Epithelial cell of proximal tubule (primary cell): ENCODE measurements at regions not wholly inside any gene's neighbourhood (a gene's known extent, or its start where the extent isn't known, plus 50 kb on each side); places are given as distances from the start of the nearest gene placed in this dataset.

ENCODE experiments used
- DNase-seq: peaks from one replicate; pipeline ENCODE4 v3.0.0-alpha.2; 2011; ENCODE audit warnings: low read depth
- H3K4me3 ChIP-seq: 2 replicates; pipeline ENCODE4 v1.5.1; 2011; ENCODE audit warnings: low read depth, mild to moderate bottlenecking, low read length
- CTCF ChIP-seq: conservative IDR thresholded peaks from 2 replicates; pipeline ENCODE4 v1.5.1; 2012; ENCODE audit warnings: low read depth, mild to moderate bottlenecking, low read length

DNA sequence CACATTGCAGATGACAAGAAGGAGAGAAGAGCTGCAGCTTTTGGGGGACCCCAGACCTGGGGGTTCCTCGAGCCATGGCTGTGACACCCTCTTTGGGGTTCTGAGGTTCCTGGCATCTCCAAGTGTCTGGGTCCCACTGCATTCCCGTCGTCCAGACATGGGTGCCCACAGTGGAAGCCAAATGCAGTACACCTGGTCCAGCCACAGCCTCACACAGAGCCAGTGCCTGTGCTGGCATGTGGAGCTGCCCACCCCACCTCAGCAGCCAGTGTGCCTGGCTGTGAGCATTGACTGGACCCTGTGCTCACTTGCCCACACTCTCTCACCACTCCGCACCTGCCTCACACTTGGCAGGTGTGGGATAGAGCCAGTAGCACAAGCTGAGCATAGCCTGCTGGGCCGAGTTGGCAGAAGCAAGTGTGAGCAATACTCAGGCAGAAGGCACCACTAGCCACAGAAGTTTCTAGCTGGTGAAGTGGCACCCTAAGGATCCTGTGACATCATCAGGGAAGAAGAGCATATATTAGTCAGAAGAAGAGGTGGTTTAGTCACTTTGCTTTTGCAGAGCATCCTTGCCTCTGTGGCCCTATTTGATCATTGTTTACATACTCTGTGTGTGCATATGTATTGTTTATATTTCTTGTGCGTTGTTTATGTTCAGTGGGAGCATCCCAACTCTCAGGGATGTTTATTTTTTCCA lies 65.0 kb upstream of the MAGEB2 start:
- no peak overlapping the region for H3K4me3 ChIP-seq
- DNase-seq: no peak
- no peak for TF ChIP-seq CTCF

GRCh38 chrX:30151964-30152363 lies 63.4 kb upstream of the MAGEB2 start:
- H3K4me3 ChIP-seq: no peak overlapping the region
- DNase-seq: no peak
- no peak for TF ChIP-seq CTCF

DNA sequence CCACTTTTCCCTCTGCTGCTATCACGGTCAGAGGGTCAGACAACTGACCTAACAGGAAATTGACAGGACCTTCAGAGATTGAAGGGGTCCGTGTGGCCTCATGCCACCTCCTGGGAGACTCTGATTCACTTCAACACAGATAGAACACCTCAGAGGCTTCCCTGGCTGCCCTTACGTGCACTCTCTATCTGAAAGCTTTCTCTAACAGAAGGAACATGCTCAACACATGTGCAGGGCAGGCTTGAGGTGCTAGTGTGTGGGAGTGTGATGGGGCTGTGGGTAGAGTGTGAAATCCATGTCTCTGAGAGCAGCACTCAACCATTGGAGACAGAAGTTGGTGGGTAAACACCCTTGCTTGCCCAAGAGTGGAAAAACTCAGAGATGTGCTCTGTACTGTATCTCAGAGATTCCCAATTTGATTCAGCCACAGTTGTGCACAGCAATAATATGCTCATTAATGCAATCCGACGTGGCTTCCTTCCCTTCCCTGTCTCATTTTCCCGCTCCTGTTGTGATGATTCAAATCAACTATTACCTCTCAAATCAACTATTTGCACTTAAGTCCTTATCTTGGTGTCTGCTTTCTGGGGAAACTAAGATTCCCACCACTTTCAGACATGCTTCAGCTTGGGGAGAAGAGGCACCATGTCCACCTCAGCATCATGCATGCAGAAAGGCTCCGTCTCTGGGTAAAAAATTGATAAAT lies 62.0 kb upstream of the MAGEB2 start:
- H3K4me3 ChIP-seq: no peak overlapping the region
- DNase-seq: no peak
- TF ChIP-seq CTCF: no peak

DNA sequence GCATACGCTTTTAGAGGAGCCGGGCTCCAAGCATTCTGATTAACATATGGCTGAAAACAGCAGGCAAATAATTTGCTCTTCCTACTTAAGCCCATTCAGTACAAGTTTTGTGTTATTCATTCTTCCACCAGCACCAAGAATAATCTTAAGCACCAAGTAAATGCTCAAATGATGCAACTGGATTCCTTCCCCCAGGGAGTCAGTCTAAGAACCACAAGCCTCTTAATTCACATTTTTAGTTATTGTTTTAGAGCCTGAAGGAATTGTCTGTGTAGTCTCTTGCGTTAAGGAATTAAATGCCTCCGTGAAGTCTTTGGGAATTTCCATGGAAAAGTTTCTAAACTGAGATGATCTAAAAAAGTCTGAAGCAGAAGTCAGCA lies 61.5 kb upstream of the MAGEB2 start:
- no peak overlapping the region for H3K4me3 ChIP-seq
- no peak for TF ChIP-seq CTCF
- DNase-seq: no peak

- no peak for DNase-seq
- no peak overlapping the region for H3K4me3 ChIP-seq
- TF ChIP-seq CTCF: no peak
Measured at GRCh38 chrX:30156009-30156408, 59.4 kb upstream of the MAGEB2 start.

DNA sequence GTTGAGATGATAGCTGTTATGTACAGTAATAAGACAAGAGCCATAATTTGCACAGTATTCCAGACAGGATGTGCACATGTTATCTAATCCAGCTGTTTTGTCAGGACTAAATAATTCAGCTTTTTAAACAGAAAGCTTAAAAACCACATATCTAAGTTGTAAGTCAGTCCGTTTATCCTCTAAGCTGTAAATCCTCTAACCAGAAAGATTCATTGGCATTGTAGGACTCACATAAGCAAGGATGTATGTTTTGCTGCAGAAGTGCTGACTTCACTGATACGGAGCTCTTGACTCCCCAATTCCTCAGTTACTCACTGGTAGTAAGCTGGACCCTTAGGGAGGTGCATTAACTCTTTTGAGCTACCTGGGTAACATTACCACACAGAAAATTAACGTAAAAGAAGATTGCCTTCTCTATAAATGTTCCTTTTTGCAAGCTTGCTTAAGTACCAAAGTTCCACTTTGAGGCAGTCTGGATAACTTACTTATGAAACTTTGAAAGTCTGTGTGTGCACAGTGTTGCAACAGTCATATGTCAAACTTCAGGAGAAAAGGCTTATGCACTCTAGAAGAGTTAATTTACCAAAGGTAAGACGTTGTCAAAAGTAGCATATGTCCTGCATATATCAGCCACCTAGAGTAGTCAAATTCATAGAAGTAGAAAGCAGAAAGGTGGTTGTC lies 58.3 kb upstream of the MAGEB2 start:
- no peak for DNase-seq
- TF ChIP-seq CTCF: no peak
- no peak overlapping the region for H3K4me3 ChIP-seq
